Breast epithelium (tissue), 3 donors: ENCODE measurements at regions not wholly inside any gene's neighbourhood (a gene's known extent, or its start where the extent isn't known, plus 50 kb on each side); places are given as distances from the start of the nearest gene placed in this dataset.

ENCODE experiments used
- POLR2AphosphoS5 ChIP-seq, 3 donors: sonication (generic); formaldehyde crosslinking; IDR thresholded peaks; one replicate each; pipeline ENCODE4 v1.6.1; 2017; ENCODE audit warnings: antibody characterized with exemption in 3 of 3
- TF ChIP-seq, protein P1 (sequence below), 3 donors: fragments of 450-650 bp; IDR thresholded peaks; one replicate each; pipeline ENCODE4 v1.5.1; 2016 to 2017; ENCODE audit warnings: antibody characterized with exemption in 3 of 3, mild to moderate bottlenecking in 3 of 3, moderate library complexity in 3 of 3

DNA sequence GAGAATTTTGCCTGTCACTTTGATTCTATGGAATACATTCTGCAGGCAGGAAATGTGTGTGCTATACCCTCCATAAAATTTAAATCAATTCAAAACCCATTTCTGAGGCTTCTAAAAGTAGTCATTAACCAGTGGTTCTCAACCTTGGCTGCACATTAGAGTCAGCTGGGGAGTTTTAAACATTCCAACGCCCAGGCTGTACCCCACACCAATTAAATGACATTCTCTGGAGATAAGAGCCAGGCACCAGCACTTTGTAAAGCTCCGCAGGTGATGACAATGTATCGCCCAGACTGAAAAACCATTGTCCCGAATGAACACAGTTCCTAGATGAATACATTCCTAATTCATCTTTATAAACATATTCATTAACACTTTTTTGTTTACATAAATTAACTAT is 110.6 kb upstream of the MB21D2 start:
- TF ChIP-seq, protein P1, sequence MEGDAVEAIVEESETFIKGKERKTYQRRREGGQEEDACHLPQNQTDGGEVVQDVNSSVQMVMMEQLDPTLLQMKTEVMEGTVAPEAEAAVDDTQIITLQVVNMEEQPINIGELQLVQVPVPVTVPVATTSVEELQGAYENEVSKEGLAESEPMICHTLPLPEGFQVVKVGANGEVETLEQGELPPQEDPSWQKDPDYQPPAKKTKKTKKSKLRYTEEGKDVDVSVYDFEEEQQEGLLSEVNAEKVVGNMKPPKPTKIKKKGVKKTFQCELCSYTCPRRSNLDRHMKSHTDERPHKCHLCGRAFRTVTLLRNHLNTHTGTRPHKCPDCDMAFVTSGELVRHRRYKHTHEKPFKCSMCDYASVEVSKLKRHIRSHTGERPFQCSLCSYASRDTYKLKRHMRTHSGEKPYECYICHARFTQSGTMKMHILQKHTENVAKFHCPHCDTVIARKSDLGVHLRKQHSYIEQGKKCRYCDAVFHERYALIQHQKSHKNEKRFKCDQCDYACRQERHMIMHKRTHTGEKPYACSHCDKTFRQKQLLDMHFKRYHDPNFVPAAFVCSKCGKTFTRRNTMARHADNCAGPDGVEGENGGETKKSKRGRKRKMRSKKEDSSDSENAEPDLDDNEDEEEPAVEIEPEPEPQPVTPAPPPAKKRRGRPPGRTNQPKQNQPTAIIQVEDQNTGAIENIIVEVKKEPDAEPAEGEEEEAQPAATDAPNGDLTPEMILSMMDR (IDR thresholded peaks at IDR 0.05), result no peak
- TF ChIP-seq POLR2AphosphoS5 (IDR thresholded peaks at IDR 0.05), result no peak
